PC-3 (cell line): ENCODE measurements at regions not wholly inside any gene's neighbourhood (a gene's known extent, or its start where the extent isn't known, plus 50 kb on each side); places are given as distances from the start of the nearest gene placed in this dataset.

ENCODE experiments used
- ATAC-seq: fragments of 200-7000 bp; cut with Tn5 transposase; 2 replicates; pipeline ENCODE4 v1.9.1; 2020; ENCODE audit warnings: mild to moderate bottlenecking, moderate library complexity
- BruUV-seq: library from RNA; stranded (reverse); fragments of 400-500 nt; replicated peaks from 2 replicates; lab custom pipeline; 2021; lab: Mats Ljungman, UMichigan
- CTCF ChIA-PET: fragments of 300-600 bp; sonication (Branson Sonifier 250); formaldehyde crosslinking; loops from one replicate; lab custom pipeline; 2022; ENCODE audit warnings: antibody characterized with exemption; lab: Charles Lee
- POLR2A ChIA-PET: fragments of 300-600 bp; sonication (Branson Sonifier 250); formaldehyde crosslinking; loops from one replicate; lab custom pipeline; 2022; ENCODE audit warnings: antibody characterized with exemption; ENCODE audit not compliant: unreplicated experiment; lab: Charles Lee
- DNase-seq: peaks from one replicate; pipeline ENCODE4 v3.0.0-alpha.2; 2015
- H2AFZ ChIP-seq: fragments of 300-600 bp; sonication (generic); 2 replicates; pipeline ENCODE4 v1.6.0; 2016; ENCODE audit warnings: antibody characterized with exemption, low read length
- H3F3A ChIP-seq: fragments of 300-600 bp; sonication (generic); one replicate; pipeline ENCODE4 v1.6.0; 2017; ENCODE audit warnings: antibody characterized with exemption, low read length, control low read depth, mild to moderate bottlenecking; ENCODE audit not compliant: unreplicated experiment
- H3K27ac ChIP-seq: fragments of 300-600 bp; sonication (generic); 2 replicates; pipeline ENCODE4 v1.5.1; 2016; ENCODE audit warnings: mild to moderate bottlenecking, low read length
- H3K27me3 ChIP-seq: fragments of 300-600 bp; sonication (generic); 2 replicates; pipeline ENCODE4 v1.6.1; 2016; ENCODE audit warnings: low read length, mixed read lengths
- H3K36me3 ChIP-seq: fragments of 300-600 bp; sonication (generic); 2 replicates; pipeline ENCODE4 v1.6.1; 2016; ENCODE audit warnings: low read depth, mixed run types, low read length, mixed read lengths
- H3K4me1 ChIP-seq: fragments of 300-600 bp; sonication (generic); 2 replicates; pipeline ENCODE4 v1.5.1; 2016; ENCODE audit warnings: low read length; ENCODE audit not compliant: insufficient read depth
- H3K4me2 ChIP-seq: fragments of 300-600 bp; sonication (generic); 2 replicates; pipeline ENCODE4 v1.6.0; 2016; ENCODE audit warnings: low read length
- H3K4me3 ChIP-seq: fragments of 300-600 bp; sonication (generic); 2 replicates; pipeline ENCODE4 v1.5.1; 2016; ENCODE audit warnings: mild to moderate bottlenecking, low read length, mixed read lengths
- H3K79me2 ChIP-seq: fragments of 300-600 bp; sonication (generic); 2 replicates; pipeline ENCODE4 v1.6.1; 2017; ENCODE audit warnings: low read length, mixed read lengths
- H3K9ac ChIP-seq: fragments of 300-600 bp; sonication (generic); 2 replicates; pipeline ENCODE4 v1.6.0; 2016; ENCODE audit warnings: mild to moderate bottlenecking, low read length
- H3K9me2 ChIP-seq: fragments of 300-600 bp; sonication (generic); replicated peaks from 2 replicates; pipeline ENCODE4 v1.6.1; 2016; ENCODE audit warnings: mixed run types, low read length, mixed read lengths
- H3K9me3 ChIP-seq: fragments of 300-600 bp; sonication (generic); 2 replicates; pipeline ENCODE4 v1.6.1; 2016; ENCODE audit warnings: low read length, mixed read lengths
- H4K20me1 ChIP-seq: fragments of 300-600 bp; sonication (generic); 2 replicates; pipeline ENCODE4 v1.6.1; 2016; ENCODE audit warnings: low read length, mixed read lengths
- EZH2 ChIP-seq: fragments of 300-600 bp; sonication (generic); IDR thresholded peaks from one replicate; pipeline ENCODE4 v1.6.1; 2017; ENCODE audit warnings: antibody characterized with exemption, mild to moderate bottlenecking, low read length; ENCODE audit not compliant: unreplicated experiment
- EZH2phosphoT487 ChIP-seq: fragments of 300-600 bp; sonication (generic); IDR thresholded peaks from 2 replicates; pipeline ENCODE4 v1.6.1; 2018; ENCODE audit warnings: mild to moderate bottlenecking, antibody characterized with exemption, low read length, borderline replicate concordance
- intact Hi-C: fragments of 100-400 bp; cut with micrococcal nuclease; formaldehyde crosslinking; loops from 2 replicates; pipeline ENCODE4 v1.9.0; 2023
- TF ChIP-seq, protein P1 (sequence below): fragments of 300-600 bp; sonication (generic); conservative IDR thresholded peaks from 2 replicates; pipeline ENCODE4 v1.5.1; 2017; ENCODE audit warnings: antibody characterized with exemption, low read depth, mild to moderate bottlenecking, low read length

DNA sequence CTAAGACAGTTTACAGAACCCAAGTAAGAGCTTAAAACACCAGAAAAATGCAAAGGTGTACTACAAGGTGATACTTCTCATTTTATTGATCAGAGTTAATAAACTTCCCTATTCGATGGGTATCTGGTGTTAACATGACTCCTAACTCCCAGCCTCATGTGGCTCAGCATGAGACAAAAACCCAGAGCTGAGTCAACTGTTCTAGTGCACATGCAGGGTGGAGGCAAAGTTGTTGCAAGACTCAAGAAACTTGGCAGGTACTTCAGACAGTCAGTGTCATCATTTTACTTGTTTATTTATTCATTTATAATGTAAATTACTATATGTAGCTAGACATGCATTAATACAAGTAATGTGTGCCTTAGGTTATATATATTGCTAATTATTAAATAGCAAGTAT lies 216.6 kb upstream of the DSEL start:
- H2AFZ ChIP-seq: no peak overlapping the region
- H3K9ac ChIP-seq: no peak overlapping the region
- intact Hi-C loops: loop anchor here (5.0 kb wide), 3 partner anchors 34 to 129 kb away; no protein-coding TSS in a partner anchor
- H3K36me3 ChIP-seq: no peaks in the 10 kb centered on the region
- no peaks in the 10 kb centered on the region for H3K27me3 ChIP-seq
- H3K4me3 ChIP-seq: no peak overlapping the region
- no peaks in the 10 kb centered on the region for H3K9me2 ChIP-seq
- no peaks in the 10 kb centered on the region for H3K9me3 ChIP-seq
- H3K79me2 ChIP-seq: no peaks in the 10 kb centered on the region
- DNase-seq: peak; percentile 66
- POLR2A ChIA-PET: no interaction called here
- H3F3A ChIP-seq: peaks cover 6% of the 10 kb centered on the region
- H3K4me1 ChIP-seq: peaks cover 43% of the 10 kb centered on the region
- peak; percentile 32 for ATAC-seq
- no peak overlapping the region for H3K4me2 ChIP-seq
- no peaks in the 10 kb centered on the region for H4K20me1 ChIP-seq
- no TSS peak for BruUV-seq
- CTCF ChIA-PET: no interaction called here
- peak overlapping the region; percentile 94 for H3K27ac ChIP-seq
- TF ChIP-seq, protein P1, sequence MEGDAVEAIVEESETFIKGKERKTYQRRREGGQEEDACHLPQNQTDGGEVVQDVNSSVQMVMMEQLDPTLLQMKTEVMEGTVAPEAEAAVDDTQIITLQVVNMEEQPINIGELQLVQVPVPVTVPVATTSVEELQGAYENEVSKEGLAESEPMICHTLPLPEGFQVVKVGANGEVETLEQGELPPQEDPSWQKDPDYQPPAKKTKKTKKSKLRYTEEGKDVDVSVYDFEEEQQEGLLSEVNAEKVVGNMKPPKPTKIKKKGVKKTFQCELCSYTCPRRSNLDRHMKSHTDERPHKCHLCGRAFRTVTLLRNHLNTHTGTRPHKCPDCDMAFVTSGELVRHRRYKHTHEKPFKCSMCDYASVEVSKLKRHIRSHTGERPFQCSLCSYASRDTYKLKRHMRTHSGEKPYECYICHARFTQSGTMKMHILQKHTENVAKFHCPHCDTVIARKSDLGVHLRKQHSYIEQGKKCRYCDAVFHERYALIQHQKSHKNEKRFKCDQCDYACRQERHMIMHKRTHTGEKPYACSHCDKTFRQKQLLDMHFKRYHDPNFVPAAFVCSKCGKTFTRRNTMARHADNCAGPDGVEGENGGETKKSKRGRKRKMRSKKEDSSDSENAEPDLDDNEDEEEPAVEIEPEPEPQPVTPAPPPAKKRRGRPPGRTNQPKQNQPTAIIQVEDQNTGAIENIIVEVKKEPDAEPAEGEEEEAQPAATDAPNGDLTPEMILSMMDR: no peak
- no peak for TF ChIP-seq EZH2
- TF ChIP-seq EZH2phosphoT487: no peak

DNA sequence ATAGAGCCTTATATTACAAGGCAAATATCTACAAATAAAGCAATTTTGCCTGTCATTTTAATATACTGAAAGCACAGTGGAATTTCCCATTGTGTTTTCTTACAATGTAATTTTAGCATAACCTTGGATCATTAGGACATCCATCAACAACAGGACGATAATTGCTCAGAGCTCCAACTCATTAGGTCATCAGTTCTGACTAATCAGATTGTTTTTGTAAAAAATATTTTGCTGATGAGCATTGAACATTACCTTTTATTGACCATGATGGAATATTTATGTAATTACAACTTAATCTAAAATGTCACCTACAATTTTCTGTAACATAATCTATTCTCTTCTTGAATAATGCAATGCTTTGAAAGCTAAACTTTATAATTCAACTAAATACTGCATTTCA lies 215.3 kb upstream of the DSEL start:
- Histone ChIP-seq H3K9ac (peak overlapping the region; percentile 61), H3K27me3 (no peaks in the 10 kb centered on the region), H3K4me3 (no peak overlapping the region; the same call in 1 of the 2 replicates), H3K4me2 (peak overlapping the region; percentile 69), H3K9me2 (no peaks in the 10 kb centered on the region), H3K4me1 (peaks cover 47% of the 10 kb centered on the region), H3K9me3 (no peaks in the 10 kb centered on the region), H4K20me1 (no peaks in the 10 kb centered on the region), H2AFZ (no peak overlapping the region), H3K79me2 (no peaks in the 10 kb centered on the region), H3K27ac (peak overlapping the region; percentile 94), H3K36me3 (no peaks in the 10 kb centered on the region), H3F3A (peaks cover 6% of the 10 kb centered on the region)
- intact Hi-C loops: loop anchor here (2.0 to 5.0 kb wide), 5 partner anchors 35 to 215 kb away; partner anchors contain the start of gene DSEL
- DNase-seq: peak; percentile 66
- POLR2A ChIA-PET: no interaction called here
- no peak for ATAC-seq
- BruUV-seq: no TSS peak
- TF ChIP-seq EZH2phosphoT487 (no peak), EZH2 (no peak)
- TF ChIP-seq, protein P1: no peak
- CTCF ChIA-PET: no interaction called here

DNA sequence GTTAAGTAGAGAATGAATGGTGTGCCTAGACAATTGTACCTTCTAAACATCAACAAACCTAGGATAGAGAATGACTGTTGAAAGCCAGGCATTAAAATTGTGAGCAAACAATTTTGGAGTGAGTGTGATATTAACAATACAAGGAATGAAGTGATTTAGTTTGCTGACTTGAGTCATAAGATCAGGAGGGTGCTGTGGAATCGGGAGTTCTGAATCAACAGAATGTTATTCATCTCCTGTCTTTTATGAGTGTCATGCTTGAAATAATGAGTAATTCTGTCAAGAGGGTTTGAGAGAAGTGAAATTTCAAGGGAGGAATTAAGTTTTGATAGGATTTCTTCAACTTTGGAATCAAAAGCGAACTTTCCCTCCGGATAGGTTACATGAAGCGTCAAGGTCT lies 214.4 kb upstream of the DSEL start:
- Histone ChIP-seq H3K9ac (peak overlapping the region; percentile 61), H3F3A (peaks cover 6% of the 10 kb centered on the region), H2AFZ (no peak overlapping the region), H3K9me2 (no peaks in the 10 kb centered on the region), H3K79me2 (no peaks in the 10 kb centered on the region), H3K27ac (peak overlapping the region; percentile 94), H3K9me3 (no peaks in the 10 kb centered on the region), H3K4me3 (peak overlapping the region; percentile 27; the same call in 1 of the 2 replicates), H3K36me3 (no peaks in the 10 kb centered on the region), H3K4me2 (peak overlapping the region; percentile 69), H3K27me3 (no peaks in the 10 kb centered on the region), H4K20me1 (no peaks in the 10 kb centered on the region), H3K4me1 (peaks cover 47% of the 10 kb centered on the region)
- intact Hi-C loops: loop anchor here (2.0 to 5.0 kb wide), 5 partner anchors 36 to 214 kb away; partner anchors contain the start of gene DSEL
- ATAC-seq (peak; percentile 90), DNase-seq (peak; percentile 94)
- ChIA-PET POLR2A (no interaction called here), CTCF (no interaction called here)
- TF ChIP-seq, protein P1: no peak
- TF ChIP-seq EZH2 (no peak), EZH2phosphoT487 (no peak)
- BruUV-seq: no TSS peak
